ENCODE measurements at regions not wholly inside any gene's neighbourhood (a gene's known extent, or its start where the extent isn't known, plus 50 kb on each side); places are given as distances from the start of the nearest gene placed in this dataset.
"Not testable (repeated sequence)": the region's sequence is repeated elsewhere in the genome, so short reads cannot be mapped to it uniquely, and the experiment has no call there.

DNA sequence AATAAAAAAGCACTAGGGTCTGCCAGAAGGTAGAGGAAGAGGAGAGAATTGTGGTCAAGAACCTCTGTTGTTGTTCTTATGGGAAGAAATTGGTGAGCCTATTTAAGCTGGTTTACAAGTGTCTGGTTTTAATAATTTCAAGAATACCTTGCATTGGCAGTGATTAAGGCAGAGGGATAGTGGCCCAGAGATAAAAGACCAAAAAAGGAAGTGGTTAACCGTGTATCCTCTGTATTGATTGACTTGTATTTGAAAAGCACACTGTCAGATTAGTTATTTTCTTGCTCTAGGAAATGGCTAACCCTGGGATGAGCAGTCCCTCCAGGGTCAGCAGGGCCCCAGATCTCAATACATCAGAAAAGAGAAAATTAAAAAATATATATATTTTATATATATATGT, 190.1 kb downstream of the SPIN4 start:
- TF ChIP-seq POLR2AphosphoS5, POLR2A, EP300 (IDR thresholded peaks at IDR 0.05): not testable (repeated sequence)
- TF ChIP-seq, protein P1, sequence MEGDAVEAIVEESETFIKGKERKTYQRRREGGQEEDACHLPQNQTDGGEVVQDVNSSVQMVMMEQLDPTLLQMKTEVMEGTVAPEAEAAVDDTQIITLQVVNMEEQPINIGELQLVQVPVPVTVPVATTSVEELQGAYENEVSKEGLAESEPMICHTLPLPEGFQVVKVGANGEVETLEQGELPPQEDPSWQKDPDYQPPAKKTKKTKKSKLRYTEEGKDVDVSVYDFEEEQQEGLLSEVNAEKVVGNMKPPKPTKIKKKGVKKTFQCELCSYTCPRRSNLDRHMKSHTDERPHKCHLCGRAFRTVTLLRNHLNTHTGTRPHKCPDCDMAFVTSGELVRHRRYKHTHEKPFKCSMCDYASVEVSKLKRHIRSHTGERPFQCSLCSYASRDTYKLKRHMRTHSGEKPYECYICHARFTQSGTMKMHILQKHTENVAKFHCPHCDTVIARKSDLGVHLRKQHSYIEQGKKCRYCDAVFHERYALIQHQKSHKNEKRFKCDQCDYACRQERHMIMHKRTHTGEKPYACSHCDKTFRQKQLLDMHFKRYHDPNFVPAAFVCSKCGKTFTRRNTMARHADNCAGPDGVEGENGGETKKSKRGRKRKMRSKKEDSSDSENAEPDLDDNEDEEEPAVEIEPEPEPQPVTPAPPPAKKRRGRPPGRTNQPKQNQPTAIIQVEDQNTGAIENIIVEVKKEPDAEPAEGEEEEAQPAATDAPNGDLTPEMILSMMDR (IDR thresholded peaks at IDR 0.05): not testable (repeated sequence)
